Activated T-helper 2 cell treated with anti-CD3 and anti-CD28 coated beads, Interferon-gamma antibody, Interleukin-2, Interleukin-4, amounts not matched to agents 10 μg/mL and 5 μg/mL and 100 μg/mL, durations not matched to agents 14 hours and 24 hours and 36 hours (primary cell): ENCODE measurements at regions not wholly inside any gene's neighbourhood (a gene's known extent, or its start where the extent isn't known, plus 50 kb on each side); places are given as distances from the start of the nearest gene placed in this dataset.

ENCODE experiments used
- DNase-seq: peaks from one replicate; pipeline ENCODE4 v3.0.0; 2021; ENCODE audit warnings: low spot score
- H3K27ac Mint-ChIP-seq: one replicate; pipeline ENCODE4 v1.8.0; 2021; ENCODE audit warnings: mixed read lengths
- H3K27me3 Mint-ChIP-seq: one replicate; pipeline ENCODE4 v1.8.0; 2021; ENCODE audit warnings: low read depth, mixed read lengths
- H3K36me3 Mint-ChIP-seq: one replicate; pipeline ENCODE4 v1.8.0; 2021; ENCODE audit warnings: low read depth, mixed read lengths
- H3K4me1 Mint-ChIP-seq: one replicate; pipeline ENCODE4 v1.8.0; 2021; ENCODE audit warnings: low read depth, mixed read lengths
- H3K4me3 Mint-ChIP-seq: one replicate; pipeline ENCODE4 v1.8.0; 2021; ENCODE audit warnings: low read depth, mild to moderate bottlenecking, moderate library complexity, mixed read lengths
- H3K9me3 Mint-ChIP-seq: one replicate; pipeline ENCODE4 v1.8.0; 2021; ENCODE audit warnings: mixed read lengths
- intact Hi-C: fragments of 100-400 bp; cut with micrococcal nuclease; formaldehyde crosslinking; loops from one replicate; pipeline ENCODE4 v1.15.1; 2023

GRCh38 chr1:22282364-22282995 is 139.6 kb upstream of the WNT4 start:
- Mint-ChIP-seq H3K4me1 (no peaks in the 10 kb centered on the region), H3K9me3 (no peaks in the 10 kb centered on the region), H3K27me3 (peaks cover 4% of the 10 kb centered on the region), H3K4me3 (no peak overlapping the region), H3K36me3 (no peaks in the 10 kb centered on the region), H3K27ac (no peak overlapping the region)
- no peak for DNase-seq
- intact Hi-C loops, result no loop called here

GRCh38 chr1:22283596-22283995 is 140.7 kb upstream of the WNT4 start:
- H3K4me1 Mint-ChIP-seq, result no peaks in the 10 kb centered on the region
- no peak for DNase-seq
- H3K9me3 Mint-ChIP-seq, result no peaks in the 10 kb centered on the region
- H3K36me3 Mint-ChIP-seq, result no peaks in the 10 kb centered on the region
- no peak overlapping the region for H3K27ac Mint-ChIP-seq
- H3K27me3 Mint-ChIP-seq, result peaks cover 4% of the 10 kb centered on the region
- intact Hi-C loops, result no loop called here
- H3K4me3 Mint-ChIP-seq, result no peak overlapping the region

- intact Hi-C loops, result no loop called here
- Mint-ChIP-seq H3K27ac (no peak overlapping the region), H3K4me3 (no peak overlapping the region), H3K9me3 (no peaks in the 10 kb centered on the region), H3K36me3 (no peaks in the 10 kb centered on the region), H3K27me3 (peaks cover 2% of the 10 kb centered on the region), H3K4me1 (no peaks in the 10 kb centered on the region)
- DNase-seq, result no peak
These were observed 141.3 kb upstream of the WNT4 start for GRCh38 chr1:22284236-22284635.

DNA sequence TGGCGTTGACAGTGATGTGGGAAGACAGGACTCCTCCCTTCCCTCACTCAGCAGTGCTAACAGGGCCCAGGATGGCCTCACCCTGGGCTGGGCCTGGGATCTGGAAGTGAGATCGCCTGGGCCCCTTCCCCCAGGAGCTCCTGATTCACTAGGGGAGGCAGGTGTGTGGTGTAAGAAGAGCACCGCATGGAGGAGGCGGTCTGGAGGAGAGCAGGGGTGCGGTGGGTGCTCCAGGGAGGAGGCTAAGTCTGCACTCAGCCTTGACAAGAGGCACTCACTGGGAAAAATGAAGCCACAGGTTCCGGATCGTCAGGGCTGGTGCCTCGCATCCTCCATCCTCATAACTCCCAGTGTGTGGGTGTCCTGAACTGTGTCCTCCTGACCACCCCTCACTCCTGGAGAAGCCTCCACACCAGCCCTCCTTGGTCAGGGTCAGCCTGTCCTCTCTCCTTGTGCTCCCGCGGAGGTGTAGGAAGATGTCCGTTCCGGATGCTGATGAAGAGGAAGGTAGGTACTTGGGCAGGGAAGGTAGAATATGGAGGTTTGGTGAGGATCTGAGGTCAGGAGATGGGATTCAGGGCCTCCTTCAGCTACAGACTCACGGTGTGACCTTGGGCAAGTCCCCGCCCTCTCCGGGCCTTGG is 142.1 kb upstream of the WNT4 start:
- Mint-ChIP-seq H3K27me3 (peaks cover 2% of the 10 kb centered on the region), H3K4me1 (no peaks in the 10 kb centered on the region)

DNA sequence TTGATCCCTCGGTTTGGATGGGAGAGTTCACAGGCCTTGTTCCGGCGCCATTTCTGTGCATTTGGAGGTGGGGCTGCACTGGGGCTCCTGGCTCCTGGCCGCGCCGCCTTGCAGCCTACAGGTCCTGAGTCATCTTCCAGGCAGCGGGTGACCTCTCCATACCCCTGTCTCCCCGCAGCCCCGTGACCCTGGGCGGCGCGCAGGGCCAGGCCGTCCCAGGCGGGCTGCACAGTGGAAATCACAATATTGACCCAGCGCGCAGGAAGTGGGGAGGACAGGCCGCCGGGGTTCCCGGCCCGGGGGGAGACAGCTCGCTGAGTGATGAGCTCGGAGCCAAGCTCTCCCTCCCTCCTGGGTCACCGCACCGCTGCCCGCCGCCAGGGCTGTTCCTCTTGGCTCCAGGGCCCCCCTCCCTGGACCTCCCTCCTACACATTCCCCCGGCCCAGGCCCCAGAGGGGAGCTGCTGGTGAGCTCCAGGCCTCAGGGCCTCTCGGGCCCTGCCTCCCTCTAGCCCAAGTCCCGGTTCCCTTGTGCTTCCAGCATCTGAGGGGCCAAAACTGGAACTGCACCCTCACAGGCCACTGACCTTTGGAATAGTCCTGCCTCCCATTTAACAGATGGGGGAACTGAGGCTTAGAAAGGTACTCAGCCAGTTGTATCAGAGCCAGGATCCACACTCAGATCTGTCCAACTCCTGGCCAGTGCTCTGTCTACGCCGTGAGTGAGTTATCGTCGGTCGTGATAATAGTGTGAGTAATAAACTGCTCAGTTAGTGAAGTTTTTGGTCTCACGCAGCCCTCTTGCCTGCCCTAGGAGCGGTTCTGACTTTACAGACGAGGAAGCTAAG is 142.9 kb upstream of the WNT4 start:
- DNase-seq, result no peak
- no peaks in the 10 kb centered on the region for H3K4me1 Mint-ChIP-seq
- H3K27ac Mint-ChIP-seq, result no peak overlapping the region
- H3K27me3 Mint-ChIP-seq, result no peaks in the 10 kb centered on the region
- H3K9me3 Mint-ChIP-seq, result no peaks in the 10 kb centered on the region
- no peak overlapping the region for H3K4me3 Mint-ChIP-seq
- H3K36me3 Mint-ChIP-seq, result no peaks in the 10 kb centered on the region
- intact Hi-C loops, result no loop called here

More for the DNA sequence above, 142.1 kb upstream of the WNT4 start:
- no peak for DNase-seq
- no peaks in the 10 kb centered on the region for H3K9me3 Mint-ChIP-seq
- no peaks in the 10 kb centered on the region for H3K36me3 Mint-ChIP-seq
- intact Hi-C loops, result no loop called here
- H3K4me3 Mint-ChIP-seq, result no peak overlapping the region
- H3K27ac Mint-ChIP-seq, result no peak overlapping the region

DNA sequence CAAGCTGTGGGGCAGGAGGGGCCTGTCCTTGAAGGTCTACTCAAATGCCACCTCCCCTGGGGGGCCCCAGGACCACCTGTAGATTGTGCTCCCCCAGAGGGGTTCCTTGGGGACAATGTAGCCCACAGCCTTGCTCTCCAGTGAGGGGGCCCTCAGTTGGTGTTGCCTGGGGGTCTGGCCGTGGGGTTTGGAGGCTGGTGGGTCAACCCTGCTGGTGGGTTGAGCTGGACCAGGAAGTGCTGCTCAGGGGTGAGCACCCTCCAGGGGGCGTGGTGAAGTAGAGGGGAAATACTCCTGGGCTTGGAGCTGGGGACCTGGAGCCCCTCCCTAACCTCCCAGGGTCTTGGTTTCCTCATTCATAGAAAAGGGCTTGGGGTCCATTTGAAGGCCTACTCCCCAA is 143.6 kb upstream of the WNT4 start:
- Mint-ChIP-seq H3K27me3 (peaks cover 3% of the 10 kb centered on the region), H3K4me1 (no peaks in the 10 kb centered on the region), H3K27ac (no peak overlapping the region), H3K4me3 (no peak overlapping the region), H3K9me3 (no peaks in the 10 kb centered on the region), H3K36me3 (no peaks in the 10 kb centered on the region)
- DNase-seq, result no peak
- intact Hi-C loops, result no loop called here

- Mint-ChIP-seq H3K9me3 (no peaks in the 10 kb centered on the region), H3K27me3 (peaks cover 4% of the 10 kb centered on the region)
- intact Hi-C loops, result no loop called here
These were observed 144.4 kb upstream of the WNT4 start for GRCh38 chr1:22287273-22287672.

DNA sequence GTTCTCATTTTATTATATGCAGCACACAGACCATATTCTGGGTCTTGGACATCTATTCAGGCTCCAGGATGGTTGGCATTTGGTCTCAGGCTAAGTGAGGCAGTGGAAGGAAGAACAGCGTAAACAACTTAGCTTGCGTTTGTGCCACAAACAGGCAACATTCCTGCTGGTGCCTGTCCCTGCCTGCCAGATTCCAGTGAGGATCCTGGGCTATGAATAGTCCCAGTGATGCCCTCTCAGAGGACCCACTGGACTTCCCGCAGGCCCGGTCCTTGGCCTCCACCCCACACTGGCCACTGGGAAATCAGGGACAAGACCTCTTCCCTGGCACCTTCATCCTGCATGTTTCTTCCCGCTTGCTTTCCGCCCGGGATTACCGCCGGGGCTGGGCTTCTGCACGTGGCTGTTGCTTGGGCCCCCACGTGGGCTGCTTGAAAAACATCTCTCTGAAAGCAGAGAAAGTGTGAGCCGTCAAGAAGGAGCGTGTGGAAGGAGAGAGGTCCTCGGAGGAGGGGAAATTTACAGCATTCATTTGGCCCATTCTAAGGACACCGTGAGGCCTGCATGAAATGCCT is 145.1 kb upstream of the WNT4 start:
- no peaks in the 10 kb centered on the region for H3K9me3 Mint-ChIP-seq
- no peak overlapping the region for H3K27ac Mint-ChIP-seq
- no peaks in the 10 kb centered on the region for H3K36me3 Mint-ChIP-seq
- peaks cover 4% of the 10 kb centered on the region for H3K27me3 Mint-ChIP-seq
- intact Hi-C loops, result no loop called here
- H3K4me3 Mint-ChIP-seq, result no peak overlapping the region
- no peak for DNase-seq
- no peaks in the 10 kb centered on the region for H3K4me1 Mint-ChIP-seq

More at GRCh38 chr1:22287273-22287672, 144.4 kb upstream of the WNT4 start:
- H3K27ac Mint-ChIP-seq, result no peak overlapping the region
- no peaks in the 10 kb centered on the region for H3K36me3 Mint-ChIP-seq
- no peak overlapping the region for H3K4me3 Mint-ChIP-seq
- DNase-seq, result no peak
- H3K4me1 Mint-ChIP-seq, result no peaks in the 10 kb centered on the region

- H3K4me3 Mint-ChIP-seq, result no peak overlapping the region
- H3K4me1 Mint-ChIP-seq, result peaks cover 3% of the 10 kb centered on the region
- DNase-seq, result no peak
- intact Hi-C loops, result no loop called here
- no peaks in the 10 kb centered on the region for H3K9me3 Mint-ChIP-seq
- no peak overlapping the region for H3K27ac Mint-ChIP-seq
- H3K36me3 Mint-ChIP-seq, result no peaks in the 10 kb centered on the region
- peaks cover 7% of the 10 kb centered on the region for H3K27me3 Mint-ChIP-seq
These were observed 145.8 kb upstream of the WNT4 start for GRCh38 chr1:22288593-22289241.

DNA sequence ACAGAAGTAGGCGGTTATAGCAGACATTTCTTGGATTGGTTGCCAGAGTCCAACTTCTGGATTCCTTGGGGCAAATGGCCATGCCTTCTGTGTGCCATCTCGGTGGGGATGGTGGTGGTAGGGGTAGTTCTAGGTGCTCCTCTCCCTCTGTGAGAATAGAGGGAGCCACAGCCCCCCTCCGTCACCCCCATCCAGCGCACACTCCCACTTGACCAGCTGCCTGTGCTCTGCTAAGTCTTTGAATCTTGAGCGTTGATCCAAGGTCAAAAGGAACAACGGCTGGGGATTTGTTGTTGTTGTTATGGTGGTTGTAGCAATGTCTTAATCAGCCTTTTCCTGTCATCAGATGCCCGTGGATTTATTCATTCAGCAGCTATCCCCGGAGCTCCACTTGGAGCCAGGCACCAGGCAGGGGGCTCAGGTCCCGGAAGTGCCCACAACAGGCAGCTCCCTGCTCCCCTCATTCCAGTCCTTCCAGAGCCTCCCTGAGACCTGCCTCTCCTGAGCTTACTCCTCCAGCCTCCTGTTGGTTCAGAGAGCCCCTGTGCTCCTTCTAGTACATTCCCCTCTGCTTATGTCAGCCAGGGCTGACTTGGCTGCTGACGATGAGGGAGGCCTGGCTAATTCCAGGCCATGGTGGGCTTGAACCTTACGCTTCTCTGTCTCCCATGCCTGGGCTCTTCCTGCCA is 146.6 kb upstream of the WNT4 start:
- H3K9me3 Mint-ChIP-seq, result no peaks in the 10 kb centered on the region
- no peak for DNase-seq
- H3K27ac Mint-ChIP-seq, result no peak overlapping the region
- H3K36me3 Mint-ChIP-seq, result no peaks in the 10 kb centered on the region
- H3K4me1 Mint-ChIP-seq, result peaks cover 3% of the 10 kb centered on the region
- H3K27me3 Mint-ChIP-seq, result peaks cover 7% of the 10 kb centered on the region
- H3K4me3 Mint-ChIP-seq, result no peak overlapping the region
- intact Hi-C loops, result no loop called here

- Mint-ChIP-seq H3K36me3 (no peaks in the 10 kb centered on the region), H3K9me3 (no peaks in the 10 kb centered on the region), H3K27me3 (peaks cover 7% of the 10 kb centered on the region), H3K4me3 (no peak overlapping the region), H3K4me1 (peaks cover 3% of the 10 kb centered on the region), H3K27ac (no peak overlapping the region)
- intact Hi-C loops, result no loop called here
- no peak for DNase-seq
These were observed 147.3 kb upstream of the WNT4 start for GRCh38 chr1:22290157-22290556.

DNA sequence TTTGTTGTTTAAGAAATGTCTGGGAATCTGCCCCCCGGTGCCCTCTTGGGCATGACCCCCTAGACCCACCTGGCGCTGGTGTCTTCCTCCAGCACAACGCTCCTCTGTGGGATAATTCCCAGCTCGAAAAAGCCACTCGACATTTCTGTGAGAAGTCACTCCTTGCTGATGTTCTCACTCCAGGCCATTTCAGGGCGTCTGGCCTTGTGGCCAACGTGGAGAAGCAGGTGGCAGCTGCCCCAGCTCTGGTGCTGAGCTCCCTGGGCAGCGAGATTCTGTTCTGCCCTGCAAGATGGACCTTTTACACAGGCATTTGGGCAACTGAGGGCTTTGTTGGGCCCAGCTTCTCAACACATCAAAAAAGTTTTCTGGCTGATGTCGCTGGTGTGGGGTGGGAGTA is 147.7 kb upstream of the WNT4 start:
- H3K9me3 Mint-ChIP-seq, result no peaks in the 10 kb centered on the region
- H3K4me3 Mint-ChIP-seq, result no peak overlapping the region
- H3K4me1 Mint-ChIP-seq, result peaks cover 3% of the 10 kb centered on the region
- no peaks in the 10 kb centered on the region for H3K36me3 Mint-ChIP-seq
- no peak overlapping the region for H3K27ac Mint-ChIP-seq
- H3K27me3 Mint-ChIP-seq, result peaks cover 7% of the 10 kb centered on the region
- DNase-seq, result no peak
- intact Hi-C loops, result no loop called here
